ENCODE measurements at regions not wholly inside any gene's neighbourhood (a gene's known extent, or its start where the extent isn't known, plus 50 kb on each side); places are given as distances from the start of the nearest gene placed in this dataset.

DNA sequence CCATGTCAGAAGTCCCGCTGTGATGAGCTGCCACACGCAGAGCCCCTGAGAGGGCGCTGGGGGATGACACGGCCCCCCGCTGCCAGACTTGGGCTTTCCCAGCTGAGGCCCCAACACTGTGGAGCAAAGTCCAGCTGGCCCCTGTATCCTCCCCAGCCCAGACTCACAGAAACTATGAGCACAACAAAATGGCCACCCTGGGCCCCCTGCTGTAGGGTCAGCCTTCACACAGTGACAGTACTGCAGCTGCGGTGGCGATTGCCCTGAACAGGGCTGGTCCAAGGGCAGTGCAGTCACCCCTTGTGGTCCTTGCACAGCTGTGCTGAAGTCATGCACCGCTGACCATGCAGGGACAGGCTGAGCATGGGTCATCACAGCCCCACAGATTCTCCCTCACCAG lies 78.2 kb upstream of the CST7 start:
- TF ChIP-seq, protein P1, sequence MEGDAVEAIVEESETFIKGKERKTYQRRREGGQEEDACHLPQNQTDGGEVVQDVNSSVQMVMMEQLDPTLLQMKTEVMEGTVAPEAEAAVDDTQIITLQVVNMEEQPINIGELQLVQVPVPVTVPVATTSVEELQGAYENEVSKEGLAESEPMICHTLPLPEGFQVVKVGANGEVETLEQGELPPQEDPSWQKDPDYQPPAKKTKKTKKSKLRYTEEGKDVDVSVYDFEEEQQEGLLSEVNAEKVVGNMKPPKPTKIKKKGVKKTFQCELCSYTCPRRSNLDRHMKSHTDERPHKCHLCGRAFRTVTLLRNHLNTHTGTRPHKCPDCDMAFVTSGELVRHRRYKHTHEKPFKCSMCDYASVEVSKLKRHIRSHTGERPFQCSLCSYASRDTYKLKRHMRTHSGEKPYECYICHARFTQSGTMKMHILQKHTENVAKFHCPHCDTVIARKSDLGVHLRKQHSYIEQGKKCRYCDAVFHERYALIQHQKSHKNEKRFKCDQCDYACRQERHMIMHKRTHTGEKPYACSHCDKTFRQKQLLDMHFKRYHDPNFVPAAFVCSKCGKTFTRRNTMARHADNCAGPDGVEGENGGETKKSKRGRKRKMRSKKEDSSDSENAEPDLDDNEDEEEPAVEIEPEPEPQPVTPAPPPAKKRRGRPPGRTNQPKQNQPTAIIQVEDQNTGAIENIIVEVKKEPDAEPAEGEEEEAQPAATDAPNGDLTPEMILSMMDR (IDR thresholded peaks at IDR 0.05; ENCODE audit: low read depth, low read length): no peak
- no peak overlapping the region for H3K4me3 ChIP-seq (ENCODE audit: low read depth, low read length)

DNA sequence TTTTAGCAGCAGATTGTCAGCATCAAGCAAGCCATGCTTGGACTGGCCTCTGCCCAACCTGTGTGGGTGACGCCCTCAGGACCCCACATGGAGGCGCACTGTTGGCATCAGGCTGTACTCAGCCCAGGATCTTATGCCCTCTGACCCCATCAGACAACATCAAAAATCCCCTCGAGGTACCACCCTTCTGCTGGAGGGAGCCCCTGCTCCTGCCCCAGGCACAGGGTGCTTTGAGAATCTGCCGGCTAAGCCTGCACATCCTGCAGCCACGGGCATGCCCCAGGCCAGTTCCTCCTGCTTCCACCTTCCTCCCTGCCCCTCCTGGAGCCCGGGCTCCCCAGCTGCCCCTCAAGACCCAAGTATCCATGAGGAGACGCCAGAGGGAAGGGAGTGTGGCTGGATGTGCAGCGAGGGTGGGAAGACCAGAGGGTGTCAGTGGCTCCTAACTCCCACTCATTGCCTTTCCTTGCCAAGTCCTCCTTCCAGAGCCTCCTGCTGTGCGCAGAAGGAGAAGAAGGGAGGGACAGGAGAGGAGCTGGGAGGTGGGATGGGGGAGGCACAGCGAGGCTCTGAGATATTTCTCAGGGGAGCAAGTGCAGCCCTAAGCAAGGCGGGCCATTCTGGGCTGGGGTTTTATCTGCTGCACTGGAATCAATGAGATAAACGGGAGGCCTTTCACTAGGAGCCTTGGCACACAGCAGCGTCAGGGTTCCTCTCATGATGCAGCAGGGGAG lies 77.4 kb upstream of the CST7 start:
- TF ChIP-seq, protein P1 (IDR thresholded peaks at IDR 0.05; ENCODE audit: low read depth, low read length): no peak
- H3K4me3 ChIP-seq (ENCODE audit: low read depth, low read length): no peak overlapping the region

DNA sequence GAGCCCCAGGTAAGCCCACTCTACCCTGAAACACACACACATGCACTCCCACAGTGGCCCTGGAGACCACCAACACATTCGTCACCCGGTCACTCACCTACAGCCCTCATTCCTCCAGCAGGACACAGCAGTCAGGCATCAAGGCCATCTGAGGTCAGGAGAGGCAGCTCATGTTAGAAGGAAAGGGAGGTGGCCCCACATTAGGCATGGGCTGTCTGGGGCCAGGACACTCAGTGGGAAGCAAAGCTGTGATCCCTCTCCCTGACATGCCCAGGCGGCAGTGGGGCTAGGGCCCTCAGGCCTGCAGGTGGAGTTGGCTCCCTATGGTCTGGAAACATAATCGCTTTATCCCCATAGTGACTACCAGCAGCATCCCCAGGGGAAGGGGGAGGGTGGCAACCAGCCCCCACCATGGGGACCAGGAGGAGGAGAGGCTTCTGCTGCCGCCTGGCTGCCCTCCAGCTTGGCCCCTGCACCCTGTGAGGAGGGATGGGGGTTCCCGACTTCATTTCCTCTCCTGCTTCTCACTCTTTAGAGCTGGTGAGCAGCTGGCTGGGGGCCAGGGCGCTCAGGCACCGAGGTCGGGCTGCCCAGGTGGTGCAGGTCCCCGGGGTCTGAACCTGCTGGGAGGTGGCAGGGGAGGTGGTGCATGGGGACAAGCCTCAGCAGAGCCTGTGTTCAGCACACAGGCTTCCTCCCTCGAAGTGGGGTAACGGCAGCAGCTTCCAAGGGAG lies 76.6 kb upstream of the CST7 start:
- H3K4me3 ChIP-seq (ENCODE audit: low read depth, low read length): no peak overlapping the region
- TF ChIP-seq, protein P1 (IDR thresholded peaks at IDR 0.05; ENCODE audit: low read depth, low read length): no peak

DNA sequence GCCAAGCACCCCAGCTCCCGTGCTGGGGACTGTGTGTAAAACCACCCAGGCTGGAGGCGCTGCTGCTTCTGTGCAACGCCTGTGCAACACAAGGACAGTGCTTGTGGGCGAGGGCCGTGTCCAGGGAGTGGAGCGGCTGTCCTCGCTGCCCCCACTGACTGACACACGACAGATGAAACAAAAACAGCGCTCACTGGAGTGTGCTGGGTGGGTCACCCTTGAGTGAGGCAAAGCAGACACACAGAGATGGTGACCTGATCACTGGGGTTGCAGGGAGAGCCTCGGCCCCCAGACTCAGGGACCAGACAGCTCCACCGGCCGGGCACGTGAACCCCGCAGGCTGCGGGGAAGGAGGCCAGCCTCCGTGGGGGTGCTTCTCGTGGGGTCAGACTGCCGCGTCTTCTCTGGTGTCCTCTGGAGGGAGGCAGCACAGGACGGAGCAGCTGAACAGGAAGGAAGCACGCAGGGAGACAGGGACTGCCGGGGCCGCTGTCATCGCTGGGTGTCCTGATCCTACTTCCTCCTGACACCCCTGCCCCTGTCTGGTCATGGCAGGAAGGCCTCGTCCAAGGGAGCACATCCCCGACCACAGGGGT lies 75.9 kb upstream of the CST7 start:
- TF ChIP-seq, protein P1 (IDR thresholded peaks at IDR 0.05; ENCODE audit: low read depth, low read length): no peak
- H3K4me3 ChIP-seq (ENCODE audit: low read depth, low read length): no peak overlapping the region

DNA sequence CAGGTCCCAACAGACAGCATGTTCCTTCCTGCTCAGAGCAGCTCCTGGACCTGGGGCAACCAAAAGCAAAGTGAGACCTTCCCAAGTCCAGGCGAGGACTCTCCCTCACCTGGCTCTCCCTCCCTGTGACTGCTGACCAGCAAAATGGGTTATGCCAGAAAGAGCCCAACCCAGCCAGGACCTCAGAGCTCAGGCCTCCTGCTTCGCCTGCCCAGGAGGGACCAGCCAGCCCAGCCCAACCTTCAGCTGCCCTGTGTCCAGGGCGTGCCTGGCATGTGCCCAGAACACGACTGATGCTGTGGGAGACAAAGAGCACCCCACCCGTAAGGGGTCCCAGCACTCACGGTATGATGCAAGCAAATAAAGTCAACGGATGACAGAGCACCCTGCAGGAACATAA lies 74.0 kb upstream of the CST7 start:
- TF ChIP-seq, protein P1 (IDR thresholded peaks at IDR 0.05; ENCODE audit: low read depth, low read length): no peak
- H3K4me3 ChIP-seq (ENCODE audit: low read depth, low read length): no peak overlapping the region

DNA sequence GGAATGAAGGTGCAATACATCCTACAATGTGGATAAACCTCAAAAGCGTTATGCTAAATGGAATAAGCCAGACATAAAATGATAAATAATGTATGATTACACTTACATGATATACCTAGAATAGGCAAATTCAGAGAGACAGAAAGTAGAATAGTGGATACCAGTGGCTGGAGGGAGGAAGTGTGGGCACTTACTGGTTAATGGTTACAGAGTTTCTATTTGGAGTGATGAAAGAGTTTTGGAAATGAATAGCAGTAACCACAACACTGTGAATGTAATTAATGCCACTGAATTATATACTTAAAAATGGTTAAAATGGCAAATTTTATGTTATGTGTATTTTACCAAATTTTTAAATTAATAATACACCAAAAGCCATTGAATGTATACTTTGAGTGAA lies 71.4 kb upstream of the CST7 start:
- TF ChIP-seq, protein P1 (IDR thresholded peaks at IDR 0.05; ENCODE audit: low read depth, low read length): no peak
- no peak overlapping the region for H3K4me3 ChIP-seq (ENCODE audit: low read depth, low read length)

DNA sequence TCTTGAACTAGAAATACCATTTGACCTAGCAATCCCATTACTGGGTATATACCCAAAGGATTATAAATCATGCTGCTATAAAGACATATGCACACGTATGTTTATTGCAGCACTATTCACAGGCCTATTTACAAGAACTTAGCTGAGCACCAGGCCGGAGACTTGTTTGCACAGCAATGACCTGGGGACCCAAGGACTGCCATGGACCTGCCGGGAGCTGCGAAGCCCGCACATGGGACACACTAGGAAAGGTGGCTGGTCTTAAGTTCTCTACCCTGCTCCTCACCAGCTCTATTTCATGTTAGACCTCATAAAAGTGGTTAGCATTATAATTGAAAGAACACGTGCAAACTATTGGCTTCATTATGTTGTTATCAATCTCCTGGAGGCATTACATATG lies 70.4 kb upstream of the CST7 start:
- H3K4me3 ChIP-seq (ENCODE audit: low read depth, low read length): no peak overlapping the region
- TF ChIP-seq, protein P1 (IDR thresholded peaks at IDR 0.05; ENCODE audit: low read depth, low read length): no peak
